HG02981 (cell line): ENCODE measurements at regions not wholly inside any gene's neighbourhood (a gene's known extent, or its start where the extent isn't known, plus 50 kb on each side); places are given as distances from the start of the nearest gene placed in this dataset.

ENCODE experiments used
- ATAC-seq: cut with Tn5 transposase; IDR thresholded peaks from one replicate; pipeline ENCODE4 v1.9.1; 2021; ENCODE audit warnings: mild to moderate bottlenecking, moderate library complexity; ENCODE audit not compliant: unreplicated experiment

- no peak for ATAC-seq
Observed at GRCh38 chr10:2300231-2300630, 562.9 kb upstream of the ADARB2 start.

- no peak for ATAC-seq
Observed at GRCh38 chr10:2296179-2296891, 559.0 kb upstream of the ADARB2 start.

GRCh38 chr10:2294739-2295138, 557.4 kb upstream of the ADARB2 start:
- no peak for ATAC-seq

- no peak for ATAC-seq
Observed at GRCh38 chr10:2284071-2284470, 546.7 kb upstream of the ADARB2 start.

- no peak for ATAC-seq
Observed at GRCh38 chr10:2282202-2282601, 544.9 kb upstream of the ADARB2 start.

GRCh38 chr10:2280713-2281300, 543.5 kb upstream of the ADARB2 start:
- ATAC-seq, result no peak

- no peak for ATAC-seq
Observed at GRCh38 chr10:2279711-2280110, 542.4 kb upstream of the ADARB2 start.

- no peak for ATAC-seq
Observed at GRCh38 chr10:2278363-2278762, 541.0 kb upstream of the ADARB2 start.

- no peak for ATAC-seq
Observed at GRCh38 chr10:2263561-2263960, 526.2 kb upstream of the ADARB2 start.

GRCh38 chr10:2262878-2263277, 525.6 kb upstream of the ADARB2 start:
- no peak for ATAC-seq

GRCh38 chr10:2262333-2262732, 525.0 kb upstream of the ADARB2 start:
- no peak for ATAC-seq

- ATAC-seq, result no peak
Observed at GRCh38 chr10:2256241-2256640, 518.9 kb upstream of the ADARB2 start.

GRCh38 chr10:2252096-2252495, 514.8 kb upstream of the ADARB2 start:
- ATAC-seq, result no peak

GRCh38 chr10:2251631-2252030, 514.3 kb upstream of the ADARB2 start:
- ATAC-seq, result no peak

GRCh38 chr10:2246747-2247146, 509.4 kb upstream of the ADARB2 start:
- ATAC-seq, result no peak

- ATAC-seq, result no peak
Observed at GRCh38 chr10:2245580-2245979, 508.3 kb upstream of the ADARB2 start.

GRCh38 chr10:2244471-2244870, 507.1 kb upstream of the ADARB2 start:
- no peak for ATAC-seq

- ATAC-seq, result no peak
Observed at GRCh38 chr10:2236876-2237275, 499.6 kb upstream of the ADARB2 start.

GRCh38 chr10:2232479-2232878, 495.2 kb upstream of the ADARB2 start:
- ATAC-seq, result no peak

- ATAC-seq, result no peak
Observed at GRCh38 chr10:2230478-2230877, 493.2 kb upstream of the ADARB2 start.

- ATAC-seq, result no peak
Observed at GRCh38 chr10:2228320-2228901, 491.1 kb upstream of the ADARB2 start.

- no peak for ATAC-seq
Observed at GRCh38 chr10:2225609-2226008, 488.3 kb upstream of the ADARB2 start.
